Stimulated activated memory B cell treated with anti-CD40 and anti-IgM and Interleukin-4, amounts not matched to agents 10 μg/mL and 1 μg/mL and 100 μg/mL, for 72 hours (primary cell): ENCODE measurements at regions not wholly inside any gene's neighbourhood (a gene's known extent, or its start where the extent isn't known, plus 50 kb on each side); places are given as distances from the start of the nearest gene placed in this dataset.

ENCODE experiments used
- ATAC-seq: fragments of 150-1000 bp; cut with Tn5 transposase; 2 replicates; pipeline ENCODE4 v1.10.0; 2021
- H3K27ac Mint-ChIP-seq: one replicate; pipeline ENCODE4 v1.8.0; 2022; ENCODE audit warnings: mild to moderate bottlenecking, mixed read lengths
- H3K27me3 Mint-ChIP-seq: one replicate; pipeline ENCODE4 v1.8.0; 2022; ENCODE audit warnings: mixed read lengths
- H3K36me3 Mint-ChIP-seq: one replicate; pipeline ENCODE4 v1.8.0; 2022; ENCODE audit warnings: mixed read lengths
- H3K4me1 Mint-ChIP-seq: one replicate; pipeline ENCODE4 v1.8.0; 2022; ENCODE audit warnings: mixed read lengths
- H3K4me3 Mint-ChIP-seq: one replicate; pipeline ENCODE4 v1.8.0; 2022; ENCODE audit warnings: mild to moderate bottlenecking, moderate library complexity, mixed read lengths
- H3K9me3 Mint-ChIP-seq: one replicate; pipeline ENCODE4 v1.8.0; 2022; ENCODE audit warnings: mixed read lengths

- Mint-ChIP-seq H3K27ac (no peak overlapping the region), H3K27me3 (no peaks in the 10 kb centered on the region), H3K36me3 (no peaks in the 10 kb centered on the region), H3K4me1 (no peaks in the 10 kb centered on the region), H3K4me3 (no peak overlapping the region), H3K9me3 (no peaks in the 10 kb centered on the region)
- no peak for ATAC-seq
These were observed 1356.8 kb upstream of the CRIM1 start for GRCh38 chr2:34998741-34999140.

- ATAC-seq: no peak
- Mint-ChIP-seq H3K4me1 (no peaks in the 10 kb centered on the region), H3K27ac (no peak overlapping the region), H3K9me3 (no peaks in the 10 kb centered on the region), H3K27me3 (no peaks in the 10 kb centered on the region), H3K36me3 (no peaks in the 10 kb centered on the region), H3K4me3 (no peak overlapping the region)
These were observed 1357.8 kb upstream of the CRIM1 start for GRCh38 chr2:34997779-34998178.

DNA sequence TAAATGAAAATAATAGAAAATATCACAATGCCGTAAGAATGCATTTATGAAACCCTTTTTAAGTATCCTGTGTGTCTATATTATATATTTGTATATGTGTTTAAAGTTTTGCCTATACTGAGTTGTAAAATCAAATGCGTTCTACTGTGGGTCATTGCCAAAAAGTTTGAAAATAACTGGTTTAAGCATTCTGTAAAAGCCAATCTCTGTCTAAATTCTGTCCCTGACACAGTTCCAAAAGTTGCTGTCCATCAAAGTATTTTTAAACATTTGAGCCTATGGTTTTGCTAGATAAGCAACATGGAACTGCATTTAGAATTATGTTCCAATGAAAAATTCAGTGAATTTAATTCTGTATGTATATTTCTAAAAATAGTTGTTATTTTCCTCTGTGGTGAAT is 1360.4 kb upstream of the CRIM1 start:
- no peaks in the 10 kb centered on the region for H3K27me3 Mint-ChIP-seq
- peaks cover 5% of the 10 kb centered on the region for H3K9me3 Mint-ChIP-seq
- ATAC-seq: no peak
- no peaks in the 10 kb centered on the region for H3K4me1 Mint-ChIP-seq
- no peaks in the 10 kb centered on the region for H3K36me3 Mint-ChIP-seq
- no peak overlapping the region for H3K4me3 Mint-ChIP-seq
- H3K27ac Mint-ChIP-seq: no peak overlapping the region

- ATAC-seq: no peak
- Mint-ChIP-seq H3K27me3 (no peaks in the 10 kb centered on the region), H3K4me3 (no peak overlapping the region), H3K4me1 (no peaks in the 10 kb centered on the region), H3K9me3 (peaks cover 5% of the 10 kb centered on the region), H3K27ac (no peak overlapping the region), H3K36me3 (no peaks in the 10 kb centered on the region)
These were observed 1363.9 kb upstream of the CRIM1 start for GRCh38 chr2:34991508-34992274.

DNA sequence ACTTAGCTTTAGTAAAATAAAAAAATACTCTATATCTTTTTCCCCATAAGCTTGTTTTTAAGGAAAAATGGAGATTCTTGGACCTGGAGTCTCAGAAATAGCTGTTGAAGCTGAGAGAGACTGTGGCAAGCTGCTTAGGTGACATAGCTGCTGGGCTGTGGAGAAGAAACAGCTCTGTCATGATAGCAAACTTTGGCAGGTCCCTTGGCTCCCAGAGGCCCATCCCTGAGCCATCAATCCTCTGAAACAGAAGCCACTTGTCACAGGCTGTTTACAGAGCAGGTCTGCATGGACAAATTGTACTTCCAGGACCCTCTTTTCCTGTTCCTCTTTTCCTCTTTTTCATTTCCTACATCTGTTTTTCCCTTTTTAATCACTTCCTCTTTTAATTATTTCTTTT is 1370.1 kb upstream of the CRIM1 start:
- H3K4me1 Mint-ChIP-seq: no peaks in the 10 kb centered on the region
- no peak for ATAC-seq
- H3K9me3 Mint-ChIP-seq: peaks cover 12% of the 10 kb centered on the region
- no peaks in the 10 kb centered on the region for H3K27me3 Mint-ChIP-seq
- H3K36me3 Mint-ChIP-seq: no peaks in the 10 kb centered on the region
- no peak overlapping the region for H3K4me3 Mint-ChIP-seq
- no peak overlapping the region for H3K27ac Mint-ChIP-seq

GRCh38 chr2:34980689-34981088 is 1374.9 kb upstream of the CRIM1 start:
- peaks cover 14% of the 10 kb centered on the region for H3K9me3 Mint-ChIP-seq
- no peak overlapping the region for H3K27ac Mint-ChIP-seq
- no peaks in the 10 kb centered on the region for H3K36me3 Mint-ChIP-seq
- no peaks in the 10 kb centered on the region for H3K27me3 Mint-ChIP-seq
- no peaks in the 10 kb centered on the region for H3K4me1 Mint-ChIP-seq
- ATAC-seq: peak; percentile 20
- no peak overlapping the region for H3K4me3 Mint-ChIP-seq

DNA sequence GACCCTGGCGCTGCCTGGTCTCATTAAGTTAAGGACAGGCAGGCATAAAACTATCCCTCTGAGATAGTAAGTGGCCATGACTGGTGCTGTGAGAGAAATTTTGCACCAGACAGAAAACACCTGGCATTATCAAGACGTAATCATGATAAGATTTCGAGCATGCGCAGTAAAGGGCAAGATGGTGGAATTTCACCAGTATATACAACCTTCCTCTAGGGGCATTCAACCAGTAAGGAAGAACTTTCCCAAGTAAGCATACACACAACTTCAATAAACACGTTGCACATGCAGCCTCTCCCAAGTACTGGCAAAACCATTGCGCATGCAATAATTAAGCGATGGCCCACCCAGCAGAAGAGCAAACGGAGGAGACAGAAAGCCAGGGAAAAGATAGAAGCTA is 1376.4 kb upstream of the CRIM1 start:
- no peak for ATAC-seq
- Mint-ChIP-seq H3K4me3 (no peak overlapping the region), H3K27ac (no peak overlapping the region), H3K4me1 (no peaks in the 10 kb centered on the region), H3K9me3 (peaks cover 17% of the 10 kb centered on the region), H3K27me3 (no peaks in the 10 kb centered on the region), H3K36me3 (no peaks in the 10 kb centered on the region)

DNA sequence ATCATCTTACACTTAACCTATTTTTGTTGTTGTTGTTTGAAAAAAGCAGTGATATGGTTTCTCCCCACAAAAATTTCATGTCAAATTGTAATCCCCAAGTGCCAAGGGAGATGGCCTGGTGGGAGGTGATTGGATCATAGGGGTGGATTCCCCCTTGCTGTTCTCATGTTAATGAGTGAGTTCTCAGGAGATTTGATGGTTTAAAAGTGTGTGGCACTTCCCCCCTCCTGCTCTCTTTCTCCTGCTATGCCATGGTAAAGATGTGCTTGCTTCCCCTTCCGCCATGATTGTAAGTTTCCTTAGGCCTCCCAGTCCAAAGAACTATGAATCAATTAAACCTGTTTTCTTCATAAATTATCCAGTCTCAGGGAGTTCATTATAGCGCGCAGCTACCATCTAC is 1362.7 kb upstream of the FAM98A start:
- no peaks in the 10 kb centered on the region for H3K4me1 Mint-ChIP-seq
- ATAC-seq: no peak
- no peaks in the 10 kb centered on the region for H3K9me3 Mint-ChIP-seq
- no peak overlapping the region for H3K27ac Mint-ChIP-seq
- H3K27me3 Mint-ChIP-seq: no peaks in the 10 kb centered on the region
- no peak overlapping the region for H3K4me3 Mint-ChIP-seq
- H3K36me3 Mint-ChIP-seq: no peaks in the 10 kb centered on the region

GRCh38 chr2:34954758-34955157 is 1355.7 kb upstream of the FAM98A start:
- H3K27ac Mint-ChIP-seq: no peak overlapping the region
- H3K4me3 Mint-ChIP-seq: no peak overlapping the region
- no peaks in the 10 kb centered on the region for H3K36me3 Mint-ChIP-seq
- no peaks in the 10 kb centered on the region for H3K27me3 Mint-ChIP-seq
- ATAC-seq: no peak
- H3K4me1 Mint-ChIP-seq: no peaks in the 10 kb centered on the region
- H3K9me3 Mint-ChIP-seq: peaks cover 3% of the 10 kb centered on the region

DNA sequence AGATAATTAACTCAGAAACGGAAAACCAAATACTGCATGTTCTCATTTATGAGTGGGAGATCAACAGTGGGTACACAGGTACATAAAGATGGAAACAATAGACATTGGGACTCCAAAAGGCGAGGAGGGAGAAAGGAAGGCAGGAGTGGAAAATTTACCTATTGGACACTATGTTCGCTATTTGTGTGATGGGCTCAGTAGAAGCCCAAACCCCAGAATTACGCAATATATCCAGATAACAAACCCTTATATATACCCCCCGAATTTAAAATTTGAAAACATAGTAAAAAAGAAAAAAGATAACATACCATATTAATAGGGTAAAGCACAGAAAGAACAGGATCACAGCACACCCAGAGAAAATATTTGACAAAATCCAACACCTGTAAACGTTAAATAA is 1351.7 kb upstream of the FAM98A start:
- Mint-ChIP-seq H3K9me3 (peaks cover 7% of the 10 kb centered on the region), H3K4me3 (no peak overlapping the region), H3K36me3 (no peaks in the 10 kb centered on the region), H3K27me3 (no peaks in the 10 kb centered on the region), H3K27ac (no peak overlapping the region), H3K4me1 (no peaks in the 10 kb centered on the region)
- no peak for ATAC-seq

DNA sequence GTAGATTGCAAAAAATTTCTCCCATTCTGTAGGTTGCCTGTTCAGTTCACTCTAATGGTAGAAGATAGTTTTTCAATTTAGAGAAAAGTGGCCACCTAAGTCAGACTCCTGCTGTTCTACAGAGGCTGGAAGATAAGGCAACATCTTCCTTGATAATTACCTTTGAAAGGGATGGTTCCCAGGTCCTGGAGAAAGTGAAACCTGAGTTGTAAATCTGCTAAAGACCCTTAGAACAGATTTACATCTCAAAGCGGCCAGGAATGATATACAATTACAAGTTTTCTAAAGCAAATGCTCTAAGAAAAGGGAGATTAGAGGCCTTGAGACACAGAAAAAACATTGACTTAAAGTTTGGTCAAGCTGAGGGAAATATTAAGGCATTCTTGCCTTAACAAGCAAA is 1350.2 kb upstream of the FAM98A start:
- Mint-ChIP-seq H3K27ac (no peak overlapping the region), H3K4me1 (no peaks in the 10 kb centered on the region), H3K27me3 (no peaks in the 10 kb centered on the region), H3K4me3 (no peak overlapping the region), H3K36me3 (no peaks in the 10 kb centered on the region), H3K9me3 (peaks cover 7% of the 10 kb centered on the region)
- ATAC-seq: no peak

- Mint-ChIP-seq H3K27ac (no peak overlapping the region), H3K27me3 (no peaks in the 10 kb centered on the region), H3K36me3 (no peaks in the 10 kb centered on the region), H3K4me1 (no peaks in the 10 kb centered on the region), H3K9me3 (peaks cover 7% of the 10 kb centered on the region), H3K4me3 (no peak overlapping the region)
- no peak for ATAC-seq
These were observed 1337.0 kb upstream of the FAM98A start for GRCh38 chr2:34936089-34936488.

- no peaks in the 10 kb centered on the region for H3K4me1 Mint-ChIP-seq
- no peak overlapping the region for H3K27ac Mint-ChIP-seq
- no peak for ATAC-seq
- peaks cover 12% of the 10 kb centered on the region for H3K9me3 Mint-ChIP-seq
- no peak overlapping the region for H3K4me3 Mint-ChIP-seq
- no peaks in the 10 kb centered on the region for H3K36me3 Mint-ChIP-seq
- no peaks in the 10 kb centered on the region for H3K27me3 Mint-ChIP-seq
These were observed 1313.0 kb upstream of the FAM98A start for GRCh38 chr2:34912084-34912483.

DNA sequence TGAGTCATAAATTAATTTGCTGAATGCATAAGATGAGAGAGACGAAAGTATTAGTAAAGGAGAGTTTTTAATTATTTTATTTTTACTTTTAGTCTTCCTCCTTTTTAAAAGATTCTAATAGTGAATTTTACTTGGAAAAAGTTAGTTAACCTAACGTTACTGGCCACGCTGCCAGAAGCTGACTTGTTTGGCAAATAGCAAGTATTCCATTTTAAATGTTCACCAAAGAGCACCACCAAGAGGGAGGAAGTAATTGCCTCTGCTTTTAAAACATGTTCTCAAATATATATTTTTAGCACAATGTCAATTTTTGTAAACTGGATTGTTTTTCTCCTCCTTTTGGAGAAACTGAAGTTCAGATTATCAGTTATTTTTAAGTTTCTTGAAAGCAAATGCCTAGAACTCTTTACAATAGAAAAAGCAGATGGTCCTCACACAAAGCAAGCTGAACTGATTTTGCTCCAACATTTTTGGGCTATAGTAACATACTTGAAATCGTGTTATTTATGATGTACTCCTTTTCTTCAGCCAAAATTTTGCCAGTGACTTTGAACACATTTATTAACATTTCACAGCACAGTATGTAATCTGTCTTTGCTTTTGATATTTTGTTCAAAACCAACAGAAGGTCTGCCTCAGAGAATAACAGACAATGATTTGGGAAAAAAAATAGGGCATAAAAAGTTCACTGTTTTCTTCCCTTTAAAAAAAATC is 1311.0 kb upstream of the FAM98A start:
- H3K4me3 Mint-ChIP-seq: no peak overlapping the region
- no peaks in the 10 kb centered on the region for H3K27me3 Mint-ChIP-seq
- no peaks in the 10 kb centered on the region for H3K36me3 Mint-ChIP-seq
- H3K4me1 Mint-ChIP-seq: no peaks in the 10 kb centered on the region
- ATAC-seq: no peak
- H3K9me3 Mint-ChIP-seq: peaks cover 4% of the 10 kb centered on the region
- no peak overlapping the region for H3K27ac Mint-ChIP-seq

- no peak for ATAC-seq
- Mint-ChIP-seq H3K36me3 (no peaks in the 10 kb centered on the region), H3K4me1 (no peaks in the 10 kb centered on the region), H3K4me3 (no peak overlapping the region), H3K9me3 (peaks cover 4% of the 10 kb centered on the region), H3K27ac (no peak overlapping the region), H3K27me3 (no peaks in the 10 kb centered on the region)
These were observed 1308.7 kb upstream of the FAM98A start for GRCh38 chr2:34907812-34908211.

- ATAC-seq: no peak
- Mint-ChIP-seq H3K4me1 (no peaks in the 10 kb centered on the region), H3K27ac (no peak overlapping the region), H3K27me3 (no peaks in the 10 kb centered on the region), H3K36me3 (no peaks in the 10 kb centered on the region), H3K4me3 (no peak overlapping the region), H3K9me3 (peaks cover 6% of the 10 kb centered on the region)
These were observed 1302.6 kb upstream of the FAM98A start for GRCh38 chr2:34901739-34902138.
